Hindlimb muscle (tissue), 1 donor: ENCODE measurements at regions not wholly inside any gene's neighbourhood (a gene's known extent, or its start where the extent isn't known, plus 50 kb on each side); places are given as distances from the start of the nearest gene placed in this dataset.

Experiments used
- DNase-seq: peaks from one replicate; pipeline ENCODE4 v3.0.0-alpha.2; 2013

DNA sequence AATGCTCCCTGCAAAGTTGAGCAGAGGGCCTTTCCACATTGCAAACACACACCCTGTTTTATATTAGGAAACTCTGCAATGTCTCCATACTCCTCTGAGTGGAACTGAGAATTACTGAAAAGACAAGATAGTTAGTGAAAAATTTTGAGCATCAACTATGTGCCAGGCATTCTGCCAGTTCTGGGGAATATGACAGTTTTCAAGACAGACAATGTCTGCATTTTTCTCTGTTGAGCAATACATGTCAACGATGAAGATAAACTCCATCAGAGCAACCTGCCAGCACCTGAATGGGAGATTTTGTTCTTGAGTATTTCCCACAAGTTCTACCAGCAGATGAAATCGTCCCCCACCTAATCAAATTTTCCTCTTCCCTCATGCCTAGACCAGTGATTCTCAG is 203.4 kb upstream of the BMPER start:
- no peak for DNase-seq

DNA sequence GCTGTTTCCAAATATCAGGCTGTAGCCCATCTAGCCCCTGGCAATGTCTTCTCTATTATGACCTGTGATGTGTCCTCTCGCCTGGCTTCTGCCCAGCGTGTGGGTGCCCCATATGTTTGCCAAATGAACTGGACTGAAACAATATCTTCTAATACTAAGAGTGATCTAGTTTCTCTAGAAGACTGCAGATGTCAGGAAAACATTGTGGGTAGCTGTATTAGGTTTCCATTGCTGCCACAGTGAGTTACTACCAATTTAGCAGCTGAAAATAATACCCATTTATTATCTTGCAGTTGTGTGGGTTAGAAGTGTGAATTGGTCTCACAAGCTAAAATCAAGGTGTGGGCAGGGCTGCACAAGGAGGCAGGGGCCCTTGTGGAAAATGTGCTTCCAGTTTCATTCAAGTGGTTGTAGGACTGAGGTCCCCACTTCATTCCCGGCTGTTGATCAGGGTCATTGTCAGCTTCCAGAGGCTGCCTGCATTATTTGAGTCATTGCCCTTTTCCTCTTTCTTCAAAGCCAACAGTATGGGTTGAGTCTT is 202.8 kb upstream of the BMPER start:
- DNase-seq, result no peak

DNA sequence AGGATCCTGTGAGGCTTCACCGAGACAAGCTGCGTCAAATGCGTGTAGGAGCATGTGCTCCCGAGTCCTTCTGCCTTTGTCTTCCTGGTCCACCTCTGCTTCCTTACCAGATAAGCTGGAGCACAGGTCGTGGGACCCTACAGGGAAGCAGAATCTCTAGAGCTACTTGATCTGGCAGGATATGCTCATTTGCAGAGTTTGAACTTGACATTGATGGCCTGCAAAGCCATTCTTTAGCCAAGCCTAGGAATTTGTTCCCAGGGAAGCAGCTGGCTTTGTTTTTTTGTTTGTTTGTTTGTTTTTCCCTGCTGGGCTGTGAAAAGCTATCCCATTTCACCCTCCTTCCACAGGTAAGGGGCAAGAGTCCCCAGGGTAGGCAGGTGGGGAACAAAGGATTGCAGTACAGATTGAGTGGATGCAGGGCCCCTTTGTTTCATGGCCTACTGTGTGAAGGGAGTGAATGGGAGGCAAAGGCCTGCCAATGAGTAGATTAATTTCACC is 200.0 kb upstream of the BMPER start:
- DNase-seq, result no peak

DNA sequence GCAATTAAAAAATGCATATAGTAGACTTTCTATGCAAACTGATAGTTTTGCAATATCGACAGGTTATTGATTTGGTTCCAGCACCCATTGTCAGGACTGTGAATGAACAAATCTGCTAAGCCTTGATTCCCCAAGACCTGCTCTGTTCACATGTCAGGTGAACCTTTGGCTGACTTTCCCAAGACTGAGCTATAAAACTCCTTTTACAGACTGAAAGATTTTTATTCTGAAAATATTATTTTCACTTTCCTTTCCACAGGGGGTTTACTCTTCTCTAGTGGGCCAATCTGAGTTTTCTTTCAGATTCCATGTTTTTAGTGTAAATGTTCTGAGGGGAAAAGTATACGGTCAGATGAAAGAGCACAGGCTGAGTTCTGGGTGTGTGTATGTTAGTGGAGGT is 199.2 kb upstream of the BMPER start:
- no peak for DNase-seq

DNA sequence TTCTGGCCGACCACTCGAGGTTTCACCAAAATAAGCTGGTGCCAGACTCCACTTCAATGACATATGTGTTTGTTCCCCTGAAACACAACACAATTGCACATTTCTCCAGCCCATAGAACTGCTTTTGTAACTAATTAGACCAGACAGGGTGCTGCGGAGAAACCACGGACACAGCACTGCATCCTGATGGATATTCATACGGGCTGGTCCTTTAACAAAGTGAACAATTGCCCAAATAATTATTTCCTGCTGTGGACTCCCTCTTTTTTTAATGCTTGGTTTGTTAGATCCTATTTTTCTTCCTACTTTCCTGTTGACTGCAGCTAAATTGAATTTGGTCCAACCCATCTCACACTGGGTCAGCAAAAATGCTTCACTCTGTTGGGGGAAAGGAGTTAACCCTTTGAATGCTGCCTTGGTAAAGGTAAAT is 198.6 kb upstream of the BMPER start:
- DNase-seq, result no peak

DNA sequence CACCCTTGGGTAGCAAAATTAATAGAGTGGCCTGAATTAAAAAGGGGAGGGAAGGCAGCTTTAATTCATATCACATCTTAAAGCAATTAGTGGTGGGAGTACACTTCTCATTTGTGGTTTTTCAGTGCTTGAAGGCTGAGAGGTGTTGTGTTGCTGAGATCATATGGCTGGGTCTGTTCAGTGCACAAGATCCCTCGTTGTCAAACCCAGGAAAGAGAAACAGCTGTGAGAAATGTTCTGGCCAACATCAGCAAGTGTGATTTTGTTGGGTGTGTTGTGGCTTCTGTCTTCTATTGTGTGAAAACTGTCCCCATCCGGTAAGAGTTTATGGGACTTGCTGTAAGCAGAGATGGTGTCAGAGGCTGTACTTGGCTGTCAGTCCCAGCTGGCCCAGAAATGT is 197.9 kb upstream of the BMPER start:
- DNase-seq, result peak; percentile 50

DNA sequence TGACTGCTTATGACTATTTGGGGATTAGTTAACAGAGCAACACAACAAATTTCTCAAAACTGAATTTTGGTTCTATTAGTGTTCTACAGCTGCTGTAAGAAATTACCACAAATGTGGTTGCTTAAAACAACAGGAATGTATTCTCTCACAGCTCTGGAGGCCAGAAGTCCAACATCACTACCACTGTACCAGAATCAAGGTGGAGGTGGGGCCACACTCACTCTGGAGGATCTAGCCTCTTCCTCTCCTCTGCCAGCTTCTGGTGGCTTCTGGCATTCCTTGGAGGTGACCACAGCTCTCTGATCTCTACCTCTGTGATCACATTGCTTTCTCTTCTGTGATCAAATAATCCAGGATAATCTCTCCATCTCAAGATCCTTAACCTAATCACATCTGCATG is 194.7 kb upstream of the BMPER start:
- no peak for DNase-seq

DNA sequence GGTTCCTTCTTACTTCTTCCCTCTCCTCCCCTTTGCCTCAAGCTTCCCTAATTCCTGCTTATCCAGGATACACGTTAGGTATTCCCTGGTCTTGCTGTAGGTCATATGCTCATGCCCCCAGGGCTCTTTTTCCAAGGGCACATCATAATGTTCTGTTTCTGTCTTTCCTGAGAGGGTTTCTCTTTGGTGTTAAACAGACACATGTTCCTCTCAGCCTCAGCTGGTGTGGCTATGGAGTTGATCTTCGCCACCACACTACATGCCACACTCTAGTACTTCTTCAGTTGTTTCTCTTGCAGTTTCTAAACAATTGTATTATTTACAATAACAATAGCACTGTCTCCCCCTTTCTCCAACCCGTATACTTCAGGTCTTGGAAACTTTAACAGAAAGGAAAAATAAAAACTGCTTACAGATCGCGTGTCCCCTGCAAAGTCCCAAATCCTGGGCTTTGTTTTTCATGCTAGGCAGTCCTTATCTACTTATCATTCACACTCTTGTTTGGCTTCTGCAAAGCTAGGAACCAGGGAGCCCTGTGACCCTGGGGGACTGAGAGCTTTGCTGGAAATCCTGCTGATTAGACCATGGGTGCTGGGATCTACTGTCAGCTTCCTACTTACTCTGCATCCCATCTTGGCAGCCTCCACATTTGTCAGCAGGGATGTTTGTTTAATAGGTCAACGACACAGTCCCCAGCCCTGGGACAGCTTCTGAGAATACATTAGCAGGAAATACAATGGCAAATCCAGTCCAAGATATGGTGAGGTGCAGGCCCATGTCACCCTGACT is 193.9 kb upstream of the BMPER start:
- no peak for DNase-seq

DNA sequence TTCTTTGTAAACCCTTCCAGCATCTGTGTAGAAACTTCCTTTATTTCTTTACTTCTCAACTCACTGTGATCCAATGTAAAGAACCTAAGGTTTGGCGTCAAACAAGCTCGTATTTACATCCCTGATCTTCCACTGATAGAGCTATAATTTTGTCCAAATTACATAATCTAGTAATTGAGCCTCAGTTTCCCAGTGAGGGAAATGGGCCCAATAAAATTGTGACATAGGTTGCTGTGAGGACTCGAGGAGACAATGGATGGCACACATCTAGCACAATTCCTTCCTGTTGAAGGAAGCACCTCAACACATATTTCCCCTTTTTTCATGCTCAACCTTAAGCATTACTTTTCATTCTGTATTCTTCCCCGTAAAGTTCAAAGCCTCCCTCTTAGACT is 193.3 kb upstream of the BMPER start:
- DNase-seq, result no peak

DNA sequence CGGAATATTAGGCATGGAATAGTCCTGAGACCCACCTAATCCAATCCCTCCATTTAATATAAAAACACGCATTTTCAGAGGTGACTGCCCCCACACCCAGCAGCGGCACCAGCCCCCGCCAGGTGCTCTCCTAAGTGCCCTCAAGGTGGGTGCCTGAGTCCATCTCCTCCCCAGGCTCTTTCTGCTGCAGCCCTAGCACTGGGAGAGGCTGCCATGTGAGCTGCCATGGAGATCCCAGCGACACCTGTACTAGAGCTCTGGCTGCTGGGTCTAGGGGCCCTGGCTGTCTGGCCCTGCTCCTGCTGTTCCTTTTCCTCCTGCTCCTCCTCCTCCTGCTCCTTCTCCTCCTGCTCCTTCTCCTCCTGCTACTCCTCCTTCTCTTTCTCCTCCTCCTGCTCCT is 191.1 kb upstream of the BMPER start:
- no peak for DNase-seq

DNA sequence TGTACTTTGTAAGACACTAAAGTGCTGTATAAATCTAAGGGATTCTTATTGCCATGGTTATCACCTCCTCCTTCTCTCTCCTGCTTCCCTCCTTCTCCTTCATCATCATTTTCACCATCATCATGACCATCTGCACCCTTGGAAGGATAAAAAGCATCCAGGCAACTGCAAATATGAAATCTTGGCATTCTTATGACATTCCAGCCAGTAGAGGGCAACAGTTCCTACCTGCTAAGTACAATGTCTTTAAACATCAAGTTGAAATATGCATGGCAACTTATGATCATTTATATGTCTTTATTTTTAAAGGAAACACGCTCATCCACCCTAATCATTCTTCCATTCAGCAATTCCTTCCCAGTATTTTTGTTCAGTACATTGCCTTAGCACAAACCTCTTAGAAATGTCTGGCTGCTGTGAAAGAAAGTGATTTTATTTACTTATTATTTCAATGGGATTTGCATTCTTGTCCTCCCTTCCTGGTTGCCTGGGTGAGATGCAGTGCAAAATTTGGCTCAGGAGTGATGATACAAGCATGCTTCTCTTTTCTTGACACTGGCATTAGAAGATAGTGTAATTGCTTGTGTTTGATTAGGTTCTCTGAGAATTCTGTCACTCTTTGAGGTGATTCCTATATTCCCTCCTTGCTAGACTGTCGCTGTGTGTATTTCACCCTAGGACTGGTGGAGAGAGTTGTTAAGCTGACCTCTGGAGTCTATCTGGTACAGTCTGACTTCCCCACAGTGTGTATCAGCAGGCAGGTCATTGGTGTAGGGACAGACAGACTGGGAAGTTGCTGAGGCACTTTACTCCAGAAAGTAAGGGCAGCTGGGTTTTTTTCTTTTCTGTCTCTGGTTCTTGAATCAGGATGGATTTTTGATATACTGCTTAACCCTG is 188.5 kb upstream of the BMPER start:
- DNase-seq, result no peak

DNA sequence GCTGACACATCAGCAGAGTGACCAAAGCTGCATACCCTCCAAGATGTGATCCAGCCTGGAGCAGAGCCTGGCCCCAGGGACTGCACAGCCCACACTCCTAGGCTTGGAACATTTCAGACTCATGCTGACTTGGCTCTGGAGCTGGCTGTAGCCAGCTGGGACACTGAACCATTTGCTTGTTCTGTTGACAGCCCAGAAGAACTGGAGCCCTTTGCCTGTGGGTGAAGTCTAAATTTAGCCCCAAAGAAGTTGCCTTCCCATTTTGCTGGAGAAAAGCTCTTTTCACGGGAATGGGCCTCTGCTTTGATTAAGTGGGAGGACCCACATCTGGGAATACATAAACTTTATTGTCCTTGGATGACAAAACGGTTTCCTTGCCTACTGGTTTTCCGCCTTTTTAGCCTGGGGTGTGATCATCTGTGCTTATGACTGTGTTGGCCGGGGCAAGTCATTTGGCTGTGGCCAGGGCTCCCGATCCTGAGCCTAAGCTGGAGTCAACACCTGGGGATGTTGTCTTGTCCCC is 186.2 kb upstream of the BMPER start:
- DNase-seq, result peak; percentile 29

DNA sequence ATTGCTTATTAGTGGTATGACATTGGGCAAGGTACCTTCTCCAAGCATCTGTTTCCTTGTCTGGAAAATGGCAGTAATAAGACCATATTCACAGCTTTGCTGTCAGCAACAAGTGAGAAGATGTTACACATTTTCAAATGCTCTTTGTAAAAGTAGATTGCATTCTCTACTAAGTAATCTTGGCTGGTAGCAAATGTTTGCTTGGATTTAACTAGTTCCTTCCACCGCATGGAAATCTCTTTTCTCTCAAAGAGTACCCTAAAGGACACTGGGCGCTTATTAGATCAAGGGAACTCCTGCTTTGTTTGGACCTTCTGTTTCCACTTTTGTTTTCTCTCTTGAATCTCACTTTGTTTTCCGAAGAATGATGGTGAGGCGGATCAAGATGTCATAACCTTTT is 185.2 kb upstream of the BMPER start:
- no peak for DNase-seq

DNA sequence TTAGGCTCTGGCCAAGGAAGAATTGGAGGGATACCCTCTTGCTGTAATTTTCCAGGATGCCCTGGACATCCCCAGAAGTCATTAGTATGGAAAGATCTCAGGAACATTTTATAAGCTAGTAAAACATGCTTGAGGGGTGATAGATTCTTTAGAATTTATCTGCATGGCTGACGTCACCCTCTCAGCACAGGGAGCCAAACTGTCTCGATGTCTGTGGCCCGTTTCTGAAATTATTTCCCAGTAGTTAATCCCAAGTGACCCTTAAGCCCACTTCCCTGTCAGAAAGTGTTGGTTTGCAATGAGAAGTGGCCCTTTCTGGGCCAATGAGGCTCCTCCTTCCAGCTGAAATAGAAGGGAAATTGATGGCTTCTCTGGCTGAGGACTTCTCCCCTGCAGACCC is 184.5 kb upstream of the BMPER start:
- DNase-seq, result no peak

DNA sequence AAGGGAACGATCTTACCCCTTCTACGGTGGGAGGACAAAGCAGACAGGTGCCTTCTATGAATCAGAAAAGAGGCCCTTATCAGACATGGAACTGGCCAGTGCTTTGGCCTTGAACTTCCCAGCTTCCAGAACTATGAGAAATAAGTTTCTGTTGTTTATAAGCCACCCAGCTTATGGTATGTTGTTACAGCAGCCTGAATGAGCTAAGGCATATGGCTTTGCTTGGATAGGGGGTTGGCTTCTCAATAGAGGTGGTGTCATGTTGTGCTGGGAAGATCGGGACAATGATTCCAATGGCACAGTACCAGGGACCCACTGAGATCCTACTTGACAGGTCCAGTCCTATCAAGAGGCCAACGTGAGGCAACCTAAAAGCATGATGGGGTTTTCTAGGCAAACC is 183.4 kb upstream of the BMPER start:
- no peak for DNase-seq

DNA sequence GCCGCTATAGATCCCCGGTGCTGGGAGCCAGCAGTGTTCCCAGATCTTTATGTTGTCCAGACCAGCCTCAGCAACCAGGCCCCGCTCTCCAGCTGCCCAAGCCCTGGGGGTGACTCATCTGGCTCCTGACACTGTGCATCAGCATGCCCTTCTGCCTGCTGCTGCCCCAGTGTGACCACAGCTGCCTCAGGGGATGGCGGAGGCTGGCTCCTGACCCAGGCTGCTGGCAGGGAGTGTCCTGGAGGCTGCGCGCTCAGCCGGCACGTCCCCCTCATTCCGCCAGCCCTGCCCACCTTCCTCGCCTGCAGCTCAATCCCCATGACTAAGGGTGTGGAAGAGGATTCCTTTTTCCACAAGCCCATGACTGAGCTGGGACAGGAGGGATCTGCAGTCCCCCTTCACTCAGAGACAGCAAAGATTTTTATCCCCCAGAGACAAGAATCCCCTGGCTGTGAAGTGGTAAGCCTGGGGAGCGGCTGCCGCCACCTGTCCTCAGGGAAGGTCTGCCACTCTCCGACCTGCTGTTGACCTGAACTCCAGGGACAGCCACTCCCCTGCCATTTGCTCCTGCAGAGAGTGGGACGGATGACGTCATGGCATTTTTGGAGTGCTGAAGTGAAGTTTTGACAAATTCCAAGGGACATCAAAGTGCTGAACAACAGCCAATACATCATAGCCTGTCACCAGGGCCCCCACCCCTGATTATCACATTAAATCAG is 182.8 kb upstream of the BMPER start:
- peak; percentile 38 for DNase-seq

DNA sequence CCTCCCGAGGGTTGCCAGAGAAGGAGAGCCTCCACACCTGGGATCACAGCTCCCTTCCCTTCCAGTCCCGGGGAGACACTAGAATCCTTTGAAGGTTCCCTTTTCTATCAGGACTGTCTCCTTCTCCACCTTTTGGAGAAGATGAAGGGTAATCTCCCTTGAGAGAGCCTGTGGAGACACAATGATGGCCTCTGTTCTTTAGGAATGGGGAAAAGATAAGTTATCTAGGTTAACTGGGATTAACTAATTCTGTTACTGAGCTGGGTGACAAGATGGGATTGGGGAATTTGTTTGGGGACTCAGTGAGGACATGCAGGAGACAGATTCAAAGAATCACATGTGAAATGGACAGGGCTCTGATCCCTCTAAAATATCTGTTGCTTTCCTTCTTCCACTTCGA is 181.1 kb upstream of the BMPER start:
- no peak for DNase-seq

DNA sequence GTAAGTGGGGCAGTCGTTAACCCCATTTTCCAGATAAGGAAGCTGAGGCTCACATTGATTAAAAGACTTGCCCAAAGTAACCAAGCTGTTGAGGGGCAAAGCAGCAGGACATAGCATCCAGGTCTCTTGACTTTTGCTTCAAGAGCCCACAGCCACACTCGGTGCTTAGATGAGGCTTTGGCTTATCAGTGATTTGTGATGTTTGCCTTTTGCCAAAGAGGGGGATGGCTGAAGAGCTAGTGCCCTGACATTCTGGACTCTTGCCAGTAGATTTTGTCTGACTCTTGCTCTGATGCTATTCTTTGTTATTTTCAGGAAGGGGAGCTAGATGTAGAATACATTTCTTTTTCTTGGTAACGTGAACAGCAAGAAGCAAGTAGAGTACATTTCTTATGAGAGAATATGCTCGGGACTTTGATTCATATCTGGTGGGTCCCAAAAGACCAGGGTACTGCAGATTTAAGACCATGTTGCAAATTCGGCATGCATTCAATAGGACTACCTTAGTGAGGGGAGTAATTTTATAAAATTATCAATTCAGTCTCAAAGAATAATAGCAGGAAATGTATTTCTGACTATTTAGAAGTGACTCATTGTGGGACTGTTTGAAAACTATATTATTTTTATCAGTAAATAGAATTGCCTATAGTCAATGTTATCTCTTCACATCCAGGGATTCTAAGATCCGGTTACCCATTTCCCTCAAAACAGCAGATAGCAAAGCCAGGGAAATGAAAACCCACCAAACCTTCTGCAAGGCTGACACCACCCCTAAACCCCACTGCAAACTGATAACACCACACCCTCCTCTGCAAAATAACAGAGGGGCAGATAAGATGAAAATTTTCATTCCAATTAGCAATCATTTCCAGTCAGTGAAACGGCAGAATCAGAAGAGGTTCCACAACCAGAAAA is 180.0 kb upstream of the BMPER start:
- no peak for DNase-seq

DNA sequence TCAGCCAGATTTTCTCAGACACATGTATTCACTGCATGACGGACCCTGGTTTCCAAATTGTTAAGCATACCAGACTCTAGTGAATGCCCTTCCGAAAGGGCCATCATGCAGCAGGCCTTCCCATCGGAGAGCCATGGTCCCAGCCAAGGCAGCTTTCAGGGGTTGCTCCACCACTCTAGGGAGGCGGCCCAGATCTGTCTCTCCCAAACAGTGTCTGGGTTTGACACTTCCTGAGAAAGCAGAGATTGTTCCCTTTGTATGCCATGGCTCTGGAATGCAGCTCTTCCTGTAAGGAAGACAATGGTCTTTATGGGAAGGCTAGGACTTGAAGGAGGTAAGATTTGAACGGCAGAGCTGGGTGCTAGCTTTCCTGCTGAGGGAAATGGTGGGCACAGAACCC is 178.8 kb upstream of the BMPER start:
- no peak for DNase-seq

DNA sequence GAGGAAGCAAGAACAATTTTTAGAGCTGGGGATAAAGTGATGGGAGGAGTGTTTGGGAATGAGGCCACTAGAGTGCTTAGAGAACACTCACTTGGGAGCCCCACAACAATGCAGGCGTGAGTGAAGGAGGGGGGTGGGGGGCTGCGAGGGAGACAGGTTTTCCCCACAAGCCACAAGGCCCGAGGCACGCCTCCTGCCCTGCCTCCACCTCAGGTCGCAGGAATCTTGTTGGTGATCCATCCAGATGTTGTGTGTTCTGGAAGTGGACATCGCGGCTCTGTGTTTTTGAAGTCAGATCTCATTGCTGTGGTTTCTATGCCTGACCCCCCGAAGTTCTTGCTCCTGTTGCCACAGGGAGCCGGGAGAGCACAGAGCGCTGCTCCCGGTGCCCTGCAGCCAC is 178.0 kb upstream of the BMPER start:
- no peak for DNase-seq

DNA sequence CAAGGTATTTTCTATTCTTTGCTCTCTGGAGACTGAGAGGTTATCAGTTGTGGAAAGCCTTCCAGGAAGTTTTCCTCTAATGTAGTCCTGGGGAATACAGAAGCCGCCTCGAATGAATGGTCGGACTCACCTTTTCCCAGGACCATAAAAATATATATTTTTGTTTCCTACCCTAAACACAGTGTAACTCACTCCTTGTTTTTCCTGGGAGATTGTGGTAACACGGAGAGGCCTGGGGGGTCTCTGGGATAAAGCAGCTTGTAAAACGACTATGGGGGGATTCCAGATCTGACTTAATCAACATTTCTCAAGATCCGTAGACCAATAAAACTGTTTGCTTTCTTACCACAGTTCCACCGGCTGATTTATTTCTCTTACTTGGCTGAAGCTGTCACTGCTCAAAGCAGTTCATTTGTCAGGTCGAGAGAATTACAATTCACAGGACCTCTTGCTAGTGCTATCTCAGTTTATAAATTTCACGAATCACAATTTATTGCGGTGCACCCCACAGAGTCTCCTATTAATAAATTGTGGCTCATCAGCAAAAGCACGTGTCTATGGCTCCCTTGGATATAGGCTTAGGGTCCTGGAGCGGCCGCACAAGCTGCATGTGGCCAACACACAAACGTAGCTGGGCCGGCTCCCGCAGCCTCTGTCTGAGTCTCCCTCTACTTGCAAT is 176.3 kb upstream of the BMPER start:
- no peak for DNase-seq
